HAP-1 (cell line): ENCODE measurements at regions not wholly inside any gene's neighbourhood (a gene's known extent, or its start where the extent isn't known, plus 50 kb on each side); places are given as distances from the start of the nearest gene placed in this dataset.
A peak's percentile ranks its signal among the peaks of the same experiment; 100 is the strongest.
"Not testable (repeated sequence)": the region's sequence is repeated elsewhere in the genome, so short reads cannot be mapped to it uniquely, and the experiment has no call there.

Experiments used
- DNase-seq, 2 experiments: peaks; one replicate each; pipeline ENCODE4 v3.0.0-alpha.2; 2016 to 2020; ENCODE audit warnings: low spot score in 2 of 2
- H3K27me3 ChIP-seq: fragments of 250-450 bp; sonication (Bioruptor Pico); 2 replicates; pipeline ENCODE4 v1.5.1; 2020; ENCODE audit warnings: low read depth, mild to moderate bottlenecking, moderate library complexity
- H3K36me3 ChIP-seq: fragments of 250-450 bp; sonication (Bioruptor Pico); replicated peaks from 2 replicates; pipeline ENCODE4 v1.5.1; 2020; ENCODE audit warnings: mild to moderate bottlenecking
- H3K4me1 ChIP-seq: fragments of 250-450 bp; sonication (Bioruptor Pico); 2 replicates; pipeline ENCODE4 v1.5.1; 2020; ENCODE audit warnings: mild to moderate bottlenecking
- H3K4me3 ChIP-seq: fragments of 250-450 bp; sonication (Bioruptor Pico); 2 replicates; pipeline ENCODE4 v1.5.1; 2020; ENCODE audit warnings: mild to moderate bottlenecking, moderate library complexity
- H3K9me3 ChIP-seq: fragments of 250-450 bp; sonication (Bioruptor Pico); 2 replicates; pipeline ENCODE4 v1.5.1; 2020; ENCODE audit warnings: mild to moderate bottlenecking, moderate library complexity
- in situ Hi-C: fragments of 300-500 bp; cut with MboI; formaldehyde crosslinking; loops from 3 replicates; pipeline ENCODE4 v1.14.3; 2020; ENCODE audit warnings: low sequenced_read_pairs, inconsistent platforms, mixed read lengths

DNA sequence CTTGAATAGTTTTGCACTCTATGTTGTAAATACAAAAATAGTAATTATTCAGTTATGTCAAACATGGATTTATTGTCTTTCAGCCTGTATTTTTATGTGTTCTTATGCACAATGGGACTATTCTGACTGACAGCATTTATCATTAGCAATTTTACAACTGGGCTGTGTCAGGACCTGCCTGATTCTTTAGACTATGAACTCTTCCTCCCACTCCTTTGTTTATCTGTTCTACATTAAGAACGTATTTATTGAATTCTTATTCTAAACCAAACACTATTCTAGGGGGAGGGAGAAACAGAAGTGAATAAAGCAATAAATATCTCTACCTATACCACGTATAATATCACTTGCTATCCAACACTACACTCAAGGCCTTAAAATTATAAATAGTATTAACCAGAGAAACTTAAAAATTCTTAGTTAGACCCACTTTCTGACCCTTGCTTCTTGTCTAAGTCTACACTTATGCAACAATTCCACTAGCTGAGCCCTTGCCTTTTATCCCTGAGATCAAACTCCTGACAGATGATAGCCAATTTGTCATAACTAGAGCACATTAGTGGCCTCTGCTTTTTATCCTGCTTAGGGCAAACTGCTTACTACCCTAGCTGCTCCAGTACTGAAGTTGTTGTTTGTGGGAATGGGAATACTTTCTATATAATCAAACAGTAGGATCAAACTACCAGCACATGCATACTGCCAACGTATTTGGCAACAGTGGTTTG is 494.3 kb downstream of the BRINP3 start:
- Histone ChIP-seq H3K9me3 (no peaks in the 10 kb centered on the region), H3K4me1 (peaks cover 37% of the 10 kb centered on the region), H3K4me3 (no peak overlapping the region), H3K27me3 (no peaks in the 10 kb centered on the region), H3K36me3 (no peaks in the 10 kb centered on the region)
- peak in 1 of 2 experiments; percentile 54 for DNase-seq
- in situ Hi-C loops, result no loop called here

DNA sequence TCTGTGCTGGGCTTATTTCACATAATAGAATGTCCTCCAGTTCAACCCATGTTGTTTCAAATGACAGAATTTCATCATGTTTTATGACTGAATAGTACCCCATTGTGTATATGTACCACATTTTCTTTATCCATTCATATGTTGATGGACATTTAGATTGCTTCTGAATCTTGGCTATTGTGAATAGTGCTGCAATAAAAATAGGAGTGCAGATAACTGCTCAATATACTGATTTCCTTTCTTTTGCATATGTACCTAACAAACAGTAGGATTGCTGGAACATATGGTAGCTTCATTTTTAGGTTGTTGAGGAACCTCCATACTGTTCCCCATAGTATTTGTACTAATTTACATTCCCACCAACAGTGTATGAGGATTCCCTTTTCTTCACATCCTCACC is 491.1 kb downstream of the BRINP3 start:
- Histone ChIP-seq H3K27me3 (no peaks in the 10 kb centered on the region), H3K9me3 (no peaks in the 10 kb centered on the region), H3K36me3 (no peaks in the 10 kb centered on the region), H3K4me3 (no peak overlapping the region), H3K4me1 (peaks cover 37% of the 10 kb centered on the region)
- in situ Hi-C loops, result no loop called here
- peak in 1 of 2 experiments; percentile 96 for DNase-seq

DNA sequence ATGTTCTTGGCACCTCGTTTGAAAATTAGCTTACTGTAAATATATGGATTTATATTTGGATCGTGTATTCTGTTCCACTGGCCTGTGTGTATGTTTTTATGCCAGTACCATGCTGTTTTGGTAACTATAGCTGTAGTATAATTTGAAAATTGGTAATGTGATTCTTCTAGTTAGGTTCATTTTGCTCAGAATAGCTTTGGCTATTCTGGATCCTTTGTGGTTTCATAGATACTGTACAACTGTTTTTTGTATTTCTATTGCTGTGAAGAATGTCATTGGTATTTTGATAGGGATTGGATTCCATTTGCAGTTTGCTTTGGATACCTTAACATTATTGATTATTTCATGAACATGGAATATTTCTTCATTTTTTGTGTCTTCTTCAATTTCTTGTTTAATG is 490.2 kb downstream of the BRINP3 start:
- Histone ChIP-seq H3K9me3 (no peaks in the 10 kb centered on the region), H3K36me3 (no peaks in the 10 kb centered on the region), H3K27me3 (no peaks in the 10 kb centered on the region), H3K4me3 (no peak overlapping the region), H3K4me1 (peaks cover 37% of the 10 kb centered on the region)
- in situ Hi-C loops, result no loop called here
- no peak for DNase-seq

DNA sequence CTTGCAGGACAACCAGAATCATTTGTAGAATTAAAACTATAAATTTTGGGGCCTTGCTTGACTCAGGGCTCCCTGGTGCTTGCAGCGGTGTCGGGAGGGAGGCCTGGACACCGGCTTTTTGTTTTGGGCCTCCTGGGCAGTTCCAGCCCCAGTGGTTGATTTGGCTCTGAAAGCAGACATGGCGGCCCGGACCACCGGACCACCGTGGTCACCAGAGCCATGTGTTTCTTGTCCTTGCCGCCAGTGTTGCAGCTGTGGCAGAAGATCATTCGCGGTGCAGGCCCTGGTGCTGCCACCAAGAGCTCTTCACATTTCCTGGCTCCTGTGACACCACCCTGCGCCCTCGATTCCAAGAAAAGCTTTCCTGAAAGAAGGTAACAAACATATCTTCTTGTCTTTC is 484.8 kb downstream of the BRINP3 start:
- no peak for DNase-seq
- Histone ChIP-seq H3K36me3 (no peaks in the 10 kb centered on the region), H3K9me3 (no peaks in the 10 kb centered on the region; the same call in 1 of the 2 replicates), H3K27me3 (no peaks in the 10 kb centered on the region), H3K4me3 (no peak overlapping the region), H3K4me1 (no peaks in the 10 kb centered on the region)
- in situ Hi-C loops, result no loop called here

DNA sequence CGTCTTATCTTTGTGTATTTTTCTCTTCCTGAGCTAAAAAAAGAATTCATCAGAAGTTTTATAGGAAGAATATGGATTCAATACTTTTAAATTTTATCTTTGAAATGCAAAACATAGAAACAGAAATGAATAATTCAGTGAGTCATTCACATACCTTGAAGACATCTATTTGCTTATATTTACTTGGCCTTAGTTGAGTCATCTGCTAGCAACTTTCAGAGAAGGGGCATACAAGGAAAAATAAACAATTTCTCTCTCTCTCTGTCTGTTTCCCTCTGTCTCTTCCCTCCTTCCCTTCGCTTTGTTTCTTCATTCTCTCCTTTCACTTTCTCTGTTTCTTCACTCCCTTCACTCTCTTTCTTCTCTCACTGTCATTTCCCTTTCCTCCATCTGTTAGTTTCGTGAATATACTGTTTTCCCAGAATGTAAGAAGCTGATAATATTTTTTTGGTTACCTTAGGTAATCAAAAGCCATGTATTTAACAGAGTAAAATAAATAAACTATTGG is 477.2 kb downstream of the BRINP3 start:
- H3K27me3 ChIP-seq, result no peaks in the 10 kb centered on the region
- peaks cover 10% of the 10 kb centered on the region for H3K4me1 ChIP-seq
- in situ Hi-C loops, result no loop called here
- H3K9me3 ChIP-seq, result no peaks in the 10 kb centered on the region
- H3K4me3 ChIP-seq, result no peak overlapping the region
- DNase-seq, result no peak
- H3K36me3 ChIP-seq, result no peaks in the 10 kb centered on the region

DNA sequence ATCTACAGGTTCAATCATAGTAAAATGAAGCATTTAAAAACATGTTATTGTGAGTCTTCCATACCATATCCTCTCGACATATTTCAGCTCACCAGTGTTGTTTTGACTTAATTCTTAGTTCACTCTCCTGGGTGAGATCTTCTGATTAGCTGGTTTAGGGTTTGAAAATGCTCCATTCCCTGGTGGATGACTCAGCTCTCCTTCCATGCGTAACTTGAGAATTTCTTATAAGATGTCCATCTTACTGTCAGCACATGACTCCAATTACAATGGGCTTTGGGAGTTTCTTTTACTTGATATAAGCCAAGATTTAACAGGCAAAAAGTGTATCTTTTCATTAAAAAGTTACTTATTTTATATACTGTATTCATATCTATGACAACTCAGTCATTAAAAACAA is 476.5 kb downstream of the BRINP3 start:
- no peak for DNase-seq
- in situ Hi-C loops, result no loop called here
- Histone ChIP-seq H3K27me3 (no peaks in the 10 kb centered on the region), H3K4me1 (peaks cover 12% of the 10 kb centered on the region), H3K36me3 (no peaks in the 10 kb centered on the region), H3K9me3 (no peaks in the 10 kb centered on the region), H3K4me3 (no peak overlapping the region)

DNA sequence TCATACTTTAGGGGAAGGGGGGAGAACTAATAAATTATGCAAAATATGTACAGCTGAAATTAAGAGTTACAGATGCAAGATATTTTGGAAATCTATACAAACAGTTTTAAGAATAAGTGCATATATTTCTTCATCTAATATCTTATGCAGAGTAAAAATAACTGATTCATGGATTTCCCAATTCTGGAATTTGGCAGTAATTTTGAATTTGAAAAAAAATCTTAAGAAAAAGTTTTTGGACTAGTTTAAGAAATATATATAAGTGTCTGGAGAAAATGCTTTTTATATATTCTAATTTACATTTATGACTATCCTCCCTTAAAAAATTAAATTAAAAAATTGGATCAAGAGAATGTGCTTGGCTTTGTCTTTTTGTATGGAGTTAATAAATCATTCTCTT is 474.3 kb downstream of the BRINP3 start:
- no peaks in the 10 kb centered on the region for H3K27me3 ChIP-seq
- no peaks in the 10 kb centered on the region for H3K9me3 ChIP-seq
- peaks cover 12% of the 10 kb centered on the region for H3K4me1 ChIP-seq
- no peak for DNase-seq
- no peak overlapping the region for H3K4me3 ChIP-seq
- no peaks in the 10 kb centered on the region for H3K36me3 ChIP-seq
- in situ Hi-C loops, result no loop called here

DNA sequence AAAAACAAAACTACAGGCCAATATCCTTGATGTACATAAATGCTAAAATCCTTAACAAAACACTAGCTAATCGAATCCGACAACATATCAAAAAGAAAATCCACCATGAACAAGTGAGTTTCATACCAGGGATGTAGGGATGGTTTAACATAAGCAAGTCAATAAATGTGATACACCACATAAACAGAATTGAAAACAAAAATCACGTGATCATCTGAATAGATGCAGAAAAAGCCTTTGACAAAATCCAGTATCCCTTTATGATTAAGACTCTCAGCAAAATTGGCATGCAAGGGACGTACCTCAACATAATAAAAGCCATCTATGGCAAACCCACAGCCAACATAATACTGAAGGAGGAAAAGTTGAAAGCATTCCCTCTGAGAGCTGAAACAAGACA is 466.1 kb downstream of the BRINP3 start:
- H3K27me3 ChIP-seq, result no peaks in the 10 kb centered on the region
- no peak for DNase-seq
- peaks cover 16% of the 10 kb centered on the region for H3K4me1 ChIP-seq
- no peaks in the 10 kb centered on the region for H3K36me3 ChIP-seq
- in situ Hi-C loops, result no loop called here
- no peak overlapping the region for H3K4me3 ChIP-seq
- H3K9me3 ChIP-seq, result no peaks in the 10 kb centered on the region

DNA sequence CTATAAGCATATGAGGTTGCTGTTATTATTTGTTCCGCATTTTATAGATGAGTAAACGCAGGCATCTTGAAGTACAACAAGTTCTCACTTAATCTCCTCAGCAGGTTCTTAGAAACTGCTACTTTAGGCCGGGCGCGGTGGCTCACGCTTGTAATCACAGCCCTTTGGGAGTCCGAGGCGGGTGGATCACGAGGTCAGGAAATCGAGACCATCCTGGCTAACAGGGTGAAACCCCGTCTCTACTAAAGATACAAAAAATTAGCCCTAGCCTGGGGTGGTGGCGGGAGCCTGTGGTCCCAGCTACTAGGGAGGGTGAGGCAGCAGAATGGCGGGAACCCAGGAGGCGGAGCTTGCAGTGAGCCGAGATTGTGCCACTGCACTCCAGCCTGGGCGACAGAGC is 458.5 kb downstream of the BRINP3 start:
- H3K36me3 ChIP-seq, H3K4me3 ChIP-seq, H3K9me3 ChIP-seq, in situ Hi-C loops, H3K27me3 ChIP-seq, DNase-seq, H3K4me1 ChIP-seq: not testable (repeated sequence)

DNA sequence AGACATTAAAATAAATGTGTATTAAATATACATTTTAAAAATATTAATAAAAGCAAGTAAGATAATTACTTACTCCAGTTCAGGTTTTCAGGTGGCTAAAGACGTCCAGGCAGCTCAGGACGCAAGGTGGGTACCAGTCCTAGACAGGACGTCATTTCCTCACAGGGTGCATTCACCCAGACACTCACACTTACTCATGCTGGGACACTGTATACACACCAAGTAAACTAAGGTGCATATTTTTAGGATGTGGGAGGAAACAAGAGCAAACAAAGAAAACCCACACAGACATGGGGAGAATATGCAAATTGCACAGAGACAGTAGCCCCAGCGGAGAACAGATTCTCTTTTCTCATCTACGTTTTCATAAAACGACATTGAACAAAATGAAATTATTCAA is 457.9 kb downstream of the BRINP3 start:
- DNase-seq, result no peak
- Histone ChIP-seq H3K4me1 (no peaks in the 10 kb centered on the region), H3K36me3 (no peaks in the 10 kb centered on the region), H3K4me3 (no peak overlapping the region), H3K27me3 (no peaks in the 10 kb centered on the region), H3K9me3 (no peaks in the 10 kb centered on the region)
- in situ Hi-C loops, result no loop called here

DNA sequence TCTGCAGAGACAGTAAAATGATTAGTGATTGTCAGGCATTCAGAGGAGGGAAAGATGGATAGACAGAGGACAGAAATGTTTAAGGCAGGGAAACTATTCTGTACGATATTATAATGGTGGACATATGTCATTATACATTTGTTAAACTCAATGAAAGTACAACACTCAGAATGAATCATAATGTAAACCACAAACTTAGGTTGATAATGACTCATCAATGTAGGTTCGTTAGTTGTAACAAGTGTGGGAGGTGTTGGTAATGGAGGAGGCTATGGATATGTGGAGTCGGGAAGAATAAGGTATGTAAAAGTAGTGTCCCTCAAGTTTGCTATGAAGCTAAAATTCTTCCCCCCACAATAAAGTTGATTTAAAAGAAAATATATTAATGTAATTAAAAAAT is 455.0 kb downstream of the BRINP3 start:
- Histone ChIP-seq H3K36me3 (no peaks in the 10 kb centered on the region), H3K27me3 (no peaks in the 10 kb centered on the region), H3K4me1 (no peaks in the 10 kb centered on the region), H3K9me3 (no peaks in the 10 kb centered on the region), H3K4me3 (no peak overlapping the region)
- in situ Hi-C loops, result no loop called here
- DNase-seq, result no peak

DNA sequence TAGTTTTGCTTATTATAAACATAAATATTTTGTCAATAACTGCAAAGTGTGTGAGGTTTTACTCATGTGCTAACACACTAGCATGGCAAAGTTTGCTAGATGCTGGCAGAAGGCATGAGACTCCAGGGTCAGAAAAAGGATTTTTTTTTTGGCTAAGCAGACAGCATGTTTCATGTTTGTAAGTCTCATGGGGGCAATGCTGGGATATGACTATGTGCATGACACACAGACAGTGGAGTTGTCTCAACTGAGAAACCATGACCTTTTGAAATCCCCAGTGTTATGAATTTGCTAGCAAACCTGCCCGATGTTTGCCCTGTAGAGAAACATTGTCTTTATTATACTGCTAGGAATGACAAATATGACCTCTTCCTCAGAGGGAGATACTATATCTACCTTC is 448.2 kb downstream of the BRINP3 start:
- DNase-seq, result no peak
- Histone ChIP-seq H3K27me3 (no peaks in the 10 kb centered on the region), H3K36me3 (no peaks in the 10 kb centered on the region), H3K9me3 (no peaks in the 10 kb centered on the region), H3K4me3 (no peak overlapping the region), H3K4me1 (no peaks in the 10 kb centered on the region)
- in situ Hi-C loops, result no loop called here

DNA sequence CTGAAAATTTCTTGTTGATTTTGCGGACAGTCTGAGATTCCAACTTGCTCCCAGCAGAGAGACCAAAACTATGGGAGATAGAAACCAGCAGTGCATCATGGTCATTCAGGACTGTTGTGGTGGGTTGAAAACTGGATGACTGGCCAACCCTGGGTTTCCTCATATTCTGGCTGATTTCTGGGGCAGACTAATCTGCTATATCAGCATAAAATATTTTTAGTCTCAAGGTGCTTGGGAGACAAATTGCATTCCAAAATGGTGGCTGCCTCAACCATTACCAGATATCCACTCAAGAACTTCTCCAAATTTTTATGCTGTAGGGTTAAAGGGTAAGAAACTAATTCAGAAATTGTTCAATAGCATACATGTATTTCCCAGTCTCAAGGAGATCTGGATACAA is 434.0 kb downstream of the BRINP3 start:
- Histone ChIP-seq H3K27me3 (no peaks in the 10 kb centered on the region), H3K9me3 (no peaks in the 10 kb centered on the region), H3K4me3 (no peak overlapping the region), H3K36me3 (no peaks in the 10 kb centered on the region), H3K4me1 (no peaks in the 10 kb centered on the region)
- DNase-seq, result no peak
- in situ Hi-C loops, result no loop called here

DNA sequence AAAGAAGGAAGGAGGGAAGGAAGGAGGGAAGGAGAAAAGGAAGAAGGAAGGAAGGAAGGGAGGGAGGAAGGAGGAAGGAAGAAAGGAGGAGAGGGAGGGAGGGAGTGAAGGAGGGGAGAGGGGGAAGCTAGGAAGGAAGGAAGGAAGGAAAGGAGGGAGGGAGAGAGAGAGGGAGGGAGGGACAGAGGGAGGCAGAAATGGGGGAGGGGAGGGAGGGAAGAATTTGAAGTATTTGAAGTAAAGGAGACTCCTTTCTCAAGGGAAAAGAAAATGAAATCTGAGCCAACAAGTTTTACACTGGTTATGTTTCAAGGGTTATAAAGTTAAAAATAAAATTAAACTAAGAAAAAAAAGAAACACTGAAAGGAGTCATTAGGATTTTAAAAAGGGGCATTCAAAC is 431.4 kb downstream of the BRINP3 start:
- no peak for DNase-seq
- in situ Hi-C loops, result no loop called here
- H3K4me1 ChIP-seq, result no peaks in the 10 kb centered on the region

More for the DNA sequence above, 431.4 kb downstream of the BRINP3 start:
- Histone ChIP-seq H3K27me3 (no peaks in the 10 kb centered on the region), H3K4me3 (no peak overlapping the region), H3K9me3 (no peaks in the 10 kb centered on the region), H3K36me3 (no peaks in the 10 kb centered on the region)
